ENCODE measurements at regions not wholly inside any gene's neighbourhood (a gene's known extent, or its start where the extent isn't known, plus 50 kb on each side); places are given as distances from the start of the nearest gene placed in this dataset.

- DNase-seq, result no peak
These were observed 162.4 kb upstream of the GYPA start for GRCh38 chr4:144302704-144303536.

DNA sequence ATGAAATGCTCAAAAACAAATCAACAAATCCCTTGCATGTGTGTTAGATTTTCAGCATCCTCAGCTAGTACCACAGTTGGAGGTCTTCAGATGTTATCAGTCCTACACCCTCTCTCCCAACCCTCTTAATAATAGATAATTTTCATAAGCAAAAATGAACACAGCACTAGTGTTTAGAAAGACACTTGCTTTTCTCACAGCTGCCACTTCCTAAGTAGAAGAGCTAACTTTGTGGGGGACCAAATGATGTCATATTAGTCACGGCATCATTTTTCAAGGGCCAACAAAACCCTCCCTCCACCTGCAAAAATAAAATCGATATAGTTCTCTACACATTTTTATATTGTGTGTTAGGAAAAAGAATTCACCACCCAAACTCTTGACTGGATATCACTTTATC is 163.5 kb upstream of the GYPA start:
- DNase-seq, result no peak

DNA sequence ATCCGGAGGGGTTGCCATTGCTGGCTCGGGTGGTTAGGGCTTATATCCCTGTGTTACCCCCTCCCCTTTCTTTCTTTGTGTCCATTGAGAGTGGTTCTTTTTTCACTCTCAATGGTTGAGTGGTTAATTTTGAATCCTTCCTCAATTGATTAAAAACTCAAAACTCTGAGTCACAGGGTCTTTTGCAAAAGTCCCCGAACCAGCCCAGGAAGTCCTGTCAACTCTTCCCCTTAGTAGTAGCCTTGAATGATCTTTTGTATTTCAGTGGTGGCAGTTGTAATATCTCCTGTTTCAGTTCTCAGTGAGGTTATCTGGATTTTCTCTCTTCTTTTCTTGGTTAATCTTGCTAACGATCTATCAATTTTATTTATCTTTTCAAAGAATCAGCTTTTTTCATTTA is 170.0 kb upstream of the GYPA start:
- no peak for DNase-seq

GRCh38 chr4:144313370-144313769 is 172.9 kb upstream of the GYPA start:
- DNase-seq, result no peak

DNA sequence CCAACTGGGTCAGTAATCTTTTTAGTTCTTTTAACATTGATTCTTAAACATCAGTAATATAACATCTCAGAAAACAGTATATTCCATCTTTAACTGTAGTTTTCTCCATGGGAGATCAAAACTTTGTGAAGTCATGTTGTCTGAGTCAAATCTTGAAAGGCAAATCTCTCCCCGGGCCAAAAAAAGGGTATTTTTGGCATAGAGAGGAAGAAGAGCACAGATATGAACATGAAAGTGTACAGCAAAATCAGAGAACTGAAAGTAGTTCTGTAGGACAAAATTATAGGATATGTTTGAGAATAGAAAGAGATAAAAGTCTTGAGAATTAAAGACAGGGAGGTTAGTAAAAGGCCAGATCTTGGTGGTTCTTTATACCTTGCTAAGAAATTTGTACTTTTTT is 176.4 kb upstream of the GYPA start:
- DNase-seq, result no peak

GRCh38 chr4:144318797-144319196 is 178.3 kb upstream of the GYPA start:
- no peak for DNase-seq

DNA sequence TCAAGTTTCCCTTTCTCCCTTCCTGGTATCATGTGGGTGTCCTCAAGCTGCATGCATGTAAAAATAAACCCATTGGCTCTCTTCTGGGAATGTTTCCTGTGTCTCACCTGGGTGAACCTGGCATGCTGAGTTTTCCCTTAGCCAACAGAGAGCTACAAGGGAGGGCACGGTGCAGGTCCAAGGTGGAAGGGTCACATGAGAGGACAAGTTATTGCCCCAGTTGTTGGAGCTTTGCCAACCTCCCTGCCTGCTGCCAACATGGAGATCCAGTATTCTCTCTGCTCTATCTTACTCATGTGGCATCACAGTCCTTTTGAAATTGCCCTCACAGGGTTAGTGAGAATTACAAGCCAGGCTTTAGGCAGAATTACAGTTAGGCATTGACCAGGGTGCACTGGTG is 196.1 kb upstream of the GYPA start:
- DNase-seq, result no peak

DNA sequence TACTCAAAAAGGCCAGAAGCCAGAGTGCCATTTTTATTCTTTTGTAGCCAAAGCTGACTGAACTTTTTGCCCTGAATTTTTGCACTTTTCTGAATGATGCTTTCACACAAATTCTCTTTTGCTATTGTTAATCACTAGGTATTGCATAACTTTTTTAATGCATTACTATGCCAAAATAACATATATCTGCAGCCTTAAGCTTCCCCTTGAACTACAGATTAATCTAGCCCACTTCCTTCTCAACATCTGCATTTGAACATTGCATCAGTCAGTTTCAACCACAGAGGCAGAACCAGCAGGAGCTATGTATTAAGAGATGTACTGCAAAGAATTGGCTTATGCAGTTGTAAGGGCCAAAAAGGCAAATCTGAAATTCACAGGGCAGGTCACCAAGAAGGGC is 197.6 kb upstream of the GYPA start:
- DNase-seq, result no peak

GRCh38 chr4:144338834-144339233 is 198.3 kb upstream of the GYPA start:
- DNase-seq, result no peak

DNA sequence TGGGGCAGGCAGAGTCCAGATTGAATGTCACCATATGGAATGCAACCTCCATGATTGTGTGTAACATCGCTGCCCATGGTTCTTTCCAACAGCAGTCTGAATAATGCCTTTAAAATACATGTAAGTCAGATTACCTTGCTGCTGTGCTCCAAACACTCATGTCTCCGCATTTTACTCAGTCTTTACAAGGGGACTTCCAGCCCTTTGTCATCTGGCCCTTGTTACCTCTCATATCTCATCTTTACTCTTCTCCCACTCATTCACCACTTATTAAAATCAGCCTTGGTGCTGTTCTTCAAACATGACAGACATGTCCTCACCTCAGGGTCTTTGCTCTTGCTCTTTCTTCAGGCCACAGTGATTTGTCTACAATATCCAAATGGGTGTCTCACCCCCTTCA is 200.4 kb upstream of the GYPA start:
- DNase-seq, result no peak

- no peak for DNase-seq
These were observed 202.6 kb upstream of the GYPA start for GRCh38 chr4:144342949-144343760.

DNA sequence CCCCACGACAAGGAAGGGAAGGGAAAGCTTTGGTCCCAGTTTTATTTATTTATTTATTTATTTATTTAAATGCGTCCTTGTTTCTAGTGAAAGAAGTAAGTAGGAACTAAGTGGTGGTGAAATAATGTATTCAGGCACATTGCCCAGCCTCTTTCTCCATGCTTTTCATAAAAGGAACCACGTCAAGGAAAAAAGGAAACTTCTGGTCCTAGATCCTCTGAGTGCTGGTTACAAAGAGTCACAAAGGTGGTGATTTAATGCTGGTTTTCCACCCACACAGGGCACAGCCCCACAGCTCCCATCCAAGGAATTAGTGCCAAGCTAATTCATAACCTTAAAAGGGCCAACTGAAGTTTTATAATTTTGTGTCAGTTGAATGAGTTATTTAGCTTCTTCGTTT is 206.6 kb upstream of the GYPA start:
- no peak for DNase-seq

- DNase-seq, result no peak
These were observed 210.2 kb upstream of the GYPA start for GRCh38 chr4:144350706-144351105.

GRCh38 chr4:144351306-144351705 is 210.8 kb upstream of the GYPA start:
- DNase-seq, result no peak

DNA sequence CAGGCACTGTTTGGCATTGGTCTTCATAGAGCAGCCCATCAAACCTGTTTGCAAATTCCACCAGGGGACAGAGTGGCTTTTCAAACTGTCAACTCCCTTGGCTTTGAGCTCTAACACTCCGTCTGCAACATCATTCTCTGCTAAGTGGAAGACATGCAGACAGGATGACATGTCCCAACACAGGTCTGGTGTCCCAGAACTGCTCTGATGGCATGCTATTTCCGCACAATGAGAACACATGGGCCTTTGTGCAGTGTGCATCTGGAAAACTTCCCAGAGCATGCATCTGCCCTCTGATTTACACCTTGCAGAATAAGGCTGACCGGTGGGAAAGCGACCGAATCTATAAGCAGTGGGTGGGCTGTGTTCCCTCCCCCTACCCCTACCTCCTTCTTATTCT is 212.8 kb upstream of the GYPA start:
- no peak for DNase-seq

GRCh38 chr4:144355811-144356757 is 215.6 kb upstream of the GYPA start:
- no peak for DNase-seq

GRCh38 chr4:144356941-144357381 is 216.4 kb upstream of the GYPA start:
- no peak for DNase-seq

DNA sequence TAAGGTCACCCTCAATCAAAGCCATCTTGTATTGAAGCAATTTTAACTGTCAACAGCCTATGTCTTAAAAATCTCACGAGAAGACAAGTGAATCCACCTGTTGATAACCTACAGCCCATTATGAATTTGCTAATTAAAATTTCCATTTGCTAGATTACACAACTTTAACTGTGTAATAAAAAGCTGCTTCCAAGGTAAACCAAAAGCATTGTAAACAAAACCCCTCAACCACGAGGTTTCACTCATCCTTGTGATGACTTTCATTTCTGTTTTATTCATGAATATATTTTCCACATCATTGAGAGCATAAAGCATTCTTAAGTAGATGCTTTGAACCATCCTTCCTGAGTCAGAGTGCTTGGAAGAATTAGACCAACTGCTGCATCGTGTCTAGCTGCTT is 217.5 kb upstream of the GYPA start:
- DNase-seq, result no peak

DNA sequence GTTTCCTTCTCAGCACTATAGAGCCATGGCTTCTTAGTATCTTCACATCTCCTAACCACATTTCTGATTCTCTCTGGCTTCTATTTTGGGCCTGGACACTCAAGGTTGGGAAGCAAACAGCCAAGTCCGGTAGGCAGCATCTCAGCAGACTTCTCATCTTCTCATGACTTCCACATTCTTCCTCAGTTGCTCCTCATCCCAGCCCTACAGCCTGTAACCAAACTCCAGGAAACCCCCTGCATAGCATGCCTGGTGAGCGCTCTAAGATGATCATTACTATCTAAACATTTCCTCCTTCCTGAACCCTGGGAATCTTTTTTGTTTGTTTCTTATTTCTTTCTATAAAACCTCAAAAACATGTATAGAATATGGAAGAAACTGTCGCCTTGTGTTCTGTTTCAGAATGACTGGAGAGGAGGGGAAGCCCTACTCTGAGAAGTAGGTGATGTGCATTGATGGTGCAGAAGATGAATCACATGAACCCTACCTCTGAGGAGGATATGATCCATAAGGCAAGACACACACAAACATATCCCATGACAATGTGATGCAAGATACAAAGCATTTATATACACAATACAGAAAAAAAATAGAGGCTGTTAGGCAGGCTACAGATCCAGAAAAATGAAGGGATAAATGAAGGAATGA is 219.8 kb upstream of the GYPA start:
- DNase-seq, result no peak

- DNase-seq, result no peak
These were observed 221.8 kb upstream of the GYPA start for GRCh38 chr4:144362366-144362765.

- no peak for DNase-seq
These were observed 223.4 kb upstream of the GYPA start for GRCh38 chr4:144363890-144364289.

- no peak for DNase-seq
These were observed 225.9 kb upstream of the GYPA start for GRCh38 chr4:144366425-144366824.

GRCh38 chr4:144371485-144371884 is 231.0 kb upstream of the GYPA start:
- DNase-seq, result no peak

All from NCI-H526 (cell line).